Loucy (cell line): ENCODE measurements at regions not wholly inside any gene's neighbourhood (a gene's known extent, or its start where the extent isn't known, plus 50 kb on each side); places are given as distances from the start of the nearest gene placed in this dataset.

ENCODE experiments used
- EZH2phosphoT487 ChIP-seq: fragments of 200-600 bp; IDR thresholded peaks from 2 replicates; pipeline ENCODE4 v1.6.1; 2018; ENCODE audit warnings: antibody characterized with exemption, mild to moderate bottlenecking, moderate library complexity, borderline replicate concordance
- TF ChIP-seq, protein P1 (sequence below): fragments of 200-600 bp; sonication (generic); conservative IDR thresholded peaks from 2 replicates; pipeline ENCODE4 v1.5.1; 2014; ENCODE audit warnings: mild to moderate bottlenecking, antibody characterized with exemption, low read length

GRCh38 chr20:4569865-4570264 is 116.4 kb upstream of the PRNP start:
- TF ChIP-seq, protein P1, sequence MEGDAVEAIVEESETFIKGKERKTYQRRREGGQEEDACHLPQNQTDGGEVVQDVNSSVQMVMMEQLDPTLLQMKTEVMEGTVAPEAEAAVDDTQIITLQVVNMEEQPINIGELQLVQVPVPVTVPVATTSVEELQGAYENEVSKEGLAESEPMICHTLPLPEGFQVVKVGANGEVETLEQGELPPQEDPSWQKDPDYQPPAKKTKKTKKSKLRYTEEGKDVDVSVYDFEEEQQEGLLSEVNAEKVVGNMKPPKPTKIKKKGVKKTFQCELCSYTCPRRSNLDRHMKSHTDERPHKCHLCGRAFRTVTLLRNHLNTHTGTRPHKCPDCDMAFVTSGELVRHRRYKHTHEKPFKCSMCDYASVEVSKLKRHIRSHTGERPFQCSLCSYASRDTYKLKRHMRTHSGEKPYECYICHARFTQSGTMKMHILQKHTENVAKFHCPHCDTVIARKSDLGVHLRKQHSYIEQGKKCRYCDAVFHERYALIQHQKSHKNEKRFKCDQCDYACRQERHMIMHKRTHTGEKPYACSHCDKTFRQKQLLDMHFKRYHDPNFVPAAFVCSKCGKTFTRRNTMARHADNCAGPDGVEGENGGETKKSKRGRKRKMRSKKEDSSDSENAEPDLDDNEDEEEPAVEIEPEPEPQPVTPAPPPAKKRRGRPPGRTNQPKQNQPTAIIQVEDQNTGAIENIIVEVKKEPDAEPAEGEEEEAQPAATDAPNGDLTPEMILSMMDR, result no peak
- no peak for TF ChIP-seq EZH2phosphoT487
